SK-N-SH treated with all-trans-retinoic acid at 6 μM for 48 hours (cell line): ENCODE measurements at regions not wholly inside any gene's neighbourhood (a gene's known extent, or its start where the extent isn't known, plus 50 kb on each side); places are given as distances from the start of the nearest gene placed in this dataset.

Source experiments
- ATAC-seq: fragments of 200-7000 bp; cut with Tn5 transposase; 3 replicates; pipeline ENCODE4 v1.9.1; 2020; ENCODE audit warnings: mild to moderate bottlenecking, moderate library complexity
- ARNTL ChIP-seq: fragments of 450-650 bp; formaldehyde crosslinking; IDR thresholded peaks from 2 replicates; pipeline ENCODE4 v1.5.0; 2020; ENCODE audit warnings: low read depth, mild to moderate bottlenecking, moderate library complexity, borderline replicate concordance
- BACH2 ChIP-seq: fragments of 250-450 bp; sonication (Bioruptor Pico); IDR thresholded peaks from 2 replicates; pipeline ENCODE4 v1.9.0; 2021; ENCODE audit warnings: mild to moderate bottlenecking, borderline replicate concordance
- CREB5 ChIP-seq: fragments of 250-450 bp; sonication (Bioruptor Pico); IDR thresholded peaks from 2 replicates; pipeline ENCODE4 v1.5.1; 2020; ENCODE audit warnings: low read depth, mild to moderate bottlenecking, moderate library complexity
- CSDC2 ChIP-seq: fragments of 250-450 bp; sonication (Bioruptor Pico); IDR thresholded peaks from 2 replicates; pipeline ENCODE4 v1.5.0; 2020; ENCODE audit warnings: mild to moderate bottlenecking, moderate library complexity
- CSRNP3 ChIP-seq: fragments of 250-450 bp; sonication (Bioruptor Pico); IDR thresholded peaks from 2 replicates; pipeline ENCODE4 v1.5.1; 2021; ENCODE audit warnings: mild to moderate bottlenecking, moderate library complexity
- ESRRG ChIP-seq: fragments of 250-450 bp; sonication (Bioruptor Pico); IDR thresholded peaks from 2 replicates; pipeline ENCODE4 v1.6.1; 2021; ENCODE audit warnings: mild to moderate bottlenecking
- GLIS3 ChIP-seq: fragments of 250-450 bp; sonication (Bioruptor Pico); IDR thresholded peaks from 2 replicates; pipeline ENCODE4 v1.5.0; 2020; ENCODE audit warnings: mild to moderate bottlenecking, moderate library complexity
- ISL1 ChIP-seq: fragments of 250-450 bp; sonication (Bioruptor Pico); IDR thresholded peaks from 2 replicates; pipeline ENCODE4 v2.1.2; 2022; ENCODE audit warnings: mild to moderate bottlenecking, moderate library complexity
- OSR1 ChIP-seq: fragments of 250-450 bp; sonication (Bioruptor Pico); IDR thresholded peaks from 2 replicates; pipeline ENCODE4 v1.8.0; 2022; ENCODE audit warnings: moderate library complexity, mild to moderate bottlenecking, inconsistent platforms
- PATZ1 ChIP-seq: fragments of 250-450 bp; sonication (Bioruptor Pico); IDR thresholded peaks from 2 replicates; pipeline ENCODE4 v1.8.0; 2020; ENCODE audit warnings: mild to moderate bottlenecking, moderate library complexity, borderline replicate concordance
- POU6F1 ChIP-seq: fragments of 250-450 bp; sonication (Bioruptor Pico); IDR thresholded peaks from 2 replicates; pipeline ENCODE4 v1.8.0; 2021; ENCODE audit warnings: low read depth, mild to moderate bottlenecking, moderate library complexity, borderline replicate concordance
- PPARA ChIP-seq: fragments of 250-450 bp; sonication (Bioruptor Pico); IDR thresholded peaks from 2 replicates; pipeline ENCODE4 v1.5.0; 2020; ENCODE audit warnings: mild to moderate bottlenecking, borderline replicate concordance
- RARB ChIP-seq: fragments of 250-450 bp; sonication (Bioruptor Pico); IDR thresholded peaks from 2 replicates; pipeline ENCODE4 v1.8.0; 2021; ENCODE audit warnings: mild to moderate bottlenecking, moderate library complexity
- SNAI2 ChIP-seq: fragments of 250-450 bp; sonication (Bioruptor Pico); IDR thresholded peaks from 2 replicates; pipeline ENCODE4 v1.5.0; 2020; ENCODE audit warnings: mild to moderate bottlenecking, moderate library complexity
- TCF4 ChIP-seq: fragments of 250-450 bp; sonication (Bioruptor Pico); IDR thresholded peaks from 2 replicates; pipeline ENCODE4 v1.8.0; 2021; ENCODE audit warnings: mild to moderate bottlenecking, moderate library complexity, borderline replicate concordance
- TOX ChIP-seq: fragments of 250-450 bp; sonication (Bioruptor Pico); IDR thresholded peaks from 2 replicates; pipeline ENCODE4 v1.8.0; 2021; ENCODE audit warnings: mild to moderate bottlenecking, moderate library complexity, borderline replicate concordance
- TSHZ2 ChIP-seq: fragments of 250-450 bp; sonication (Bioruptor Pico); IDR thresholded peaks from 2 replicates; pipeline ENCODE4 v1.5.0; 2020; ENCODE audit warnings: mild to moderate bottlenecking, moderate library complexity
- ZC3H10 ChIP-seq: fragments of 250-450 bp; sonication (Bioruptor Pico); IDR thresholded peaks from 2 replicates; pipeline ENCODE4 v1.5.1; 2021; ENCODE audit warnings: mild to moderate bottlenecking, moderate library complexity
- ZFP3 ChIP-seq: fragments of 250-450 bp; sonication (Bioruptor Pico); IDR thresholded peaks from 2 replicates; pipeline ENCODE4 v1.5.0; 2020; ENCODE audit warnings: mild to moderate bottlenecking, moderate library complexity
- ZFP30 ChIP-seq: fragments of 450-650 bp; formaldehyde crosslinking; IDR thresholded peaks from 2 replicates; pipeline ENCODE4 v1.5.0; 2022; ENCODE audit warnings: mild to moderate bottlenecking, moderate library complexity
- ZNF565 ChIP-seq: fragments of 450-650 bp; formaldehyde crosslinking; conservative IDR thresholded peaks from 2 replicates; pipeline ENCODE4 v1.5.0; 2020; ENCODE audit warnings: low read depth, mild to moderate bottlenecking, moderate library complexity
- ZNF70 ChIP-seq: fragments of 450-650 bp; formaldehyde crosslinking; IDR thresholded peaks from 2 replicates; pipeline ENCODE4 v1.5.0; 2020; ENCODE audit warnings: mild to moderate bottlenecking, moderate library complexity
- ZNF8 ChIP-seq: fragments of 450-650 bp; formaldehyde crosslinking; IDR thresholded peaks from 2 replicates; pipeline ENCODE4 v1.5.0; 2020; ENCODE audit warnings: mild to moderate bottlenecking, moderate library complexity

- no peak for TF ChIP-seq ISL1
- TF ChIP-seq ZNF8, result no peak
- no peak for TF ChIP-seq TCF4
- TF ChIP-seq CSDC2, result no peak
- no peak for TF ChIP-seq RARB (CRISPR knock-in tag)
- ATAC-seq, result no peak
Measured at GRCh38 chr10:117886766-117887165, 160.0 kb downstream of the RAB11FIP2 start.

- no peak for ATAC-seq
- TF ChIP-seq PPARA (CRISPR knock-in tag), result no peak
- no peak for TF ChIP-seq PATZ1 (CRISPR knock-in tag)
- TF ChIP-seq RARB (CRISPR knock-in tag), result no peak
- no peak for TF ChIP-seq ZC3H10
- TF ChIP-seq OSR1, result no peak
- TF ChIP-seq SNAI2, result no peak
- no peak for TF ChIP-seq ESRRG (CRISPR knock-in tag)
- TF ChIP-seq ZNF70 (CRISPR knock-in tag), result no peak
- TF ChIP-seq TCF4, result no peak
- TF ChIP-seq TSHZ2 (CRISPR knock-in tag), result no peak
- TF ChIP-seq ARNTL (CRISPR knock-in tag), result no peak
- TF ChIP-seq ZFP30, result no peak
- no peak for TF ChIP-seq BACH2 (CRISPR knock-in tag)
- TF ChIP-seq TOX, result no peak
- no peak for TF ChIP-seq CSDC2
Measured at GRCh38 chr10:117889664-117890063, 157.1 kb downstream of the RAB11FIP2 start.

GRCh38 chr10:117892681-117893220 lies 154.0 kb downstream of the RAB11FIP2 start:
- ATAC-seq, result no peak
- TF ChIP-seq TOX (no peak), ISL1 (no peak), POU6F1 (CRISPR knock-in tag) (no peak), BACH2 (CRISPR knock-in tag) (no peak), ZFP30 (no peak), TSHZ2 (CRISPR knock-in tag) (no peak), TCF4 (no peak), GLIS3 (CRISPR knock-in tag) (no peak), ZFP3 (CRISPR knock-in tag) (no peak), ZNF70 (CRISPR knock-in tag) (no peak), OSR1 (no peak), CSRNP3 (CRISPR knock-in tag) (no peak), CREB5 (no peak), SNAI2 (no peak), ZNF565 (CRISPR knock-in tag) (no peak), RARB (CRISPR knock-in tag) (no peak), ZNF8 (no peak), PPARA (CRISPR knock-in tag) (no peak), ZC3H10 (no peak), ESRRG (CRISPR knock-in tag) (no peak)
